22Rv1 (cell line): ENCODE measurements at regions not wholly inside any gene's neighbourhood (a gene's known extent, or its start where the extent isn't known, plus 50 kb on each side); places are given as distances from the start of the nearest gene placed in this dataset.

ENCODE experiments used
- H3K27ac ChIP-seq: fragments of 450-650 bp; 2 replicates; pipeline ENCODE4 v1.5.1; 2017
- ZFX ChIP-seq: fragments of 450-650 bp; IDR thresholded peaks from 2 replicates; pipeline ENCODE4 v1.6.1; 2017; ENCODE audit warnings: antibody characterized with exemption, borderline replicate concordance
- TF ChIP-seq, protein P1 (sequence below): fragments of 450-650 bp; IDR thresholded peaks from 2 replicates; pipeline ENCODE4 v1.5.1; 2017; ENCODE audit warnings: mild to moderate bottlenecking

DNA sequence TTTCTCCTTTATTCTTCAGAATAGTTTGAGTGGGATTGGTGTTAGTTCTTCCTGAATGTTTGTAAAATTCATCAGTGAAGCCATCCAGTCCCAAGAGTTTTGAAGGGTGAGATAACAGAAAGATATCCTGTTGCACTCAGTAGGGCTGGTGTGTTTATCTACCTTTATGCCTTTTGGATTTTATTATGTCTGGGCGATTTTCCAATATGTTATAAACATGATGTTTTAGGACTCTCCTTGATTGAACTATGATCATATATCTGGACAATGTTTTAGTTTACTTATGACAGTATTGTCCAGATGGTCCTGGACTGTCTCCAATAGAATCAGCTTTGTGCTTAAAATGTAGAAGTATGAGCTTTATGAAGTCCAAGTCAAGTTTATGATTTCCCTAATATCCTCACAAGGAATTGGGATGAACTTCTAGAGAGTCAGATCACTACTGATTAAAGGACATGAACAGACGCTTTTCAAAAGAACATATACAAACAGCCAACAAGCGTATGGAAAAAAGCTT is 77.6 kb upstream of the ITM2A start:
- TF ChIP-seq, protein P1, sequence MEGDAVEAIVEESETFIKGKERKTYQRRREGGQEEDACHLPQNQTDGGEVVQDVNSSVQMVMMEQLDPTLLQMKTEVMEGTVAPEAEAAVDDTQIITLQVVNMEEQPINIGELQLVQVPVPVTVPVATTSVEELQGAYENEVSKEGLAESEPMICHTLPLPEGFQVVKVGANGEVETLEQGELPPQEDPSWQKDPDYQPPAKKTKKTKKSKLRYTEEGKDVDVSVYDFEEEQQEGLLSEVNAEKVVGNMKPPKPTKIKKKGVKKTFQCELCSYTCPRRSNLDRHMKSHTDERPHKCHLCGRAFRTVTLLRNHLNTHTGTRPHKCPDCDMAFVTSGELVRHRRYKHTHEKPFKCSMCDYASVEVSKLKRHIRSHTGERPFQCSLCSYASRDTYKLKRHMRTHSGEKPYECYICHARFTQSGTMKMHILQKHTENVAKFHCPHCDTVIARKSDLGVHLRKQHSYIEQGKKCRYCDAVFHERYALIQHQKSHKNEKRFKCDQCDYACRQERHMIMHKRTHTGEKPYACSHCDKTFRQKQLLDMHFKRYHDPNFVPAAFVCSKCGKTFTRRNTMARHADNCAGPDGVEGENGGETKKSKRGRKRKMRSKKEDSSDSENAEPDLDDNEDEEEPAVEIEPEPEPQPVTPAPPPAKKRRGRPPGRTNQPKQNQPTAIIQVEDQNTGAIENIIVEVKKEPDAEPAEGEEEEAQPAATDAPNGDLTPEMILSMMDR: no peak

DNA sequence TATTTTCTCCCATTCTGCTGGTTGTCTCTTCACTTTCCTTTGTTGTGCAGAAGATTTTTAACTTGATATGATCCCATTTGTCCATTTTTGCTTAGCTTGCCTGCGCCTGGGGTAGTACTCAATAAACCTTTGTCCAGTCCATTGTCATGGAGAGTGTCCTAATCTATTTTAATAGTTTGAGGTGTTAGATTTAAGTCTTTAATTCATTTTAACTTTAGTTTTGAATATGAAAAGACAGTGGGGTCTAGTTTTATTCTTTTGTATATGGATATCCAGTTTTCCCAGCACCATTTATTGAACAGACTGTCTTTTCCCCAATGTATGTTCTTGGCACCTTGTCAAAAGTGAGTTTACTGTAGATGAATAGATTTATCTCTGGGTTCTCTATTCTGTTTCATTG is 76.0 kb upstream of the ITM2A start:
- H3K27ac ChIP-seq: no peak overlapping the region
- TF ChIP-seq ZFX: no peak
- TF ChIP-seq, protein P1: no peak

More for the DNA sequence above, 77.6 kb upstream of the ITM2A start:
- no peak overlapping the region for H3K27ac ChIP-seq

DNA sequence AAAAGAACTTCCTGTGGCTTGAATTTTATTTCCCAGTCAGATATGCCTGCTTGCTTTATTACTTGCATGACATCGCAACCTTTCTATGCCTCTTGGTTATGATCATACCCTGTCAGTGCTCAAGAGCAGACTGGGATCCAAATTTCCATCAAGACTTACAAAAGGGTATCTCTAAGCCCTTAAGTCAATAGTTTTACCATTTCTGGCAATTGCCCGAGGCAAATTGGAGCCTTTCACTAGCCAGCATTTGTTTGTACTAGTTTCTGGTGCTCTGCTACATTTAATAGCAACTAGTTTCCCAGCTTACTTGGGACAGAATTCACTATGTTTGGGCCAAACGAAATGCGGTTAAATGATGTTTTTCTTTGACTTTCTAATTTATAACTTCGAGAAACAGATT is 73.2 kb upstream of the ITM2A start:
- H3K27ac ChIP-seq: peak overlapping the region; percentile 58
- TF ChIP-seq, protein P1: no peak
- no peak for TF ChIP-seq ZFX
